ENCODE measurements at regions not wholly inside any gene's neighbourhood (a gene's known extent, or its start where the extent isn't known, plus 50 kb on each side); places are given as distances from the start of the nearest gene placed in this dataset.

- TF ChIP-seq, protein P1, sequence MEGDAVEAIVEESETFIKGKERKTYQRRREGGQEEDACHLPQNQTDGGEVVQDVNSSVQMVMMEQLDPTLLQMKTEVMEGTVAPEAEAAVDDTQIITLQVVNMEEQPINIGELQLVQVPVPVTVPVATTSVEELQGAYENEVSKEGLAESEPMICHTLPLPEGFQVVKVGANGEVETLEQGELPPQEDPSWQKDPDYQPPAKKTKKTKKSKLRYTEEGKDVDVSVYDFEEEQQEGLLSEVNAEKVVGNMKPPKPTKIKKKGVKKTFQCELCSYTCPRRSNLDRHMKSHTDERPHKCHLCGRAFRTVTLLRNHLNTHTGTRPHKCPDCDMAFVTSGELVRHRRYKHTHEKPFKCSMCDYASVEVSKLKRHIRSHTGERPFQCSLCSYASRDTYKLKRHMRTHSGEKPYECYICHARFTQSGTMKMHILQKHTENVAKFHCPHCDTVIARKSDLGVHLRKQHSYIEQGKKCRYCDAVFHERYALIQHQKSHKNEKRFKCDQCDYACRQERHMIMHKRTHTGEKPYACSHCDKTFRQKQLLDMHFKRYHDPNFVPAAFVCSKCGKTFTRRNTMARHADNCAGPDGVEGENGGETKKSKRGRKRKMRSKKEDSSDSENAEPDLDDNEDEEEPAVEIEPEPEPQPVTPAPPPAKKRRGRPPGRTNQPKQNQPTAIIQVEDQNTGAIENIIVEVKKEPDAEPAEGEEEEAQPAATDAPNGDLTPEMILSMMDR (conservative IDR thresholded peaks at IDR 0.05; ENCODE audit: low read length) = no peak
- TF ChIP-seq EZH2phosphoT487 (IDR thresholded peaks at IDR 0.05; ENCODE audit: borderline replicate concordance, low read depth, low read length) = no peak
Measured at GRCh38 chr19:30909216-30909615, 440.0 kb downstream of the TSHZ3 start.
